B cell (primary cell): ENCODE measurements at regions not wholly inside any gene's neighbourhood (a gene's known extent, or its start where the extent isn't known, plus 50 kb on each side); places are given as distances from the start of the nearest gene placed in this dataset.

ENCODE experiments used
- ATAC-seq: fragments of 200-7000 bp; cut with Tn5 transposase; one replicate; pipeline ENCODE4 v1.10.0; 2021; ENCODE audit warnings: low read depth, mild to moderate bottlenecking, moderate number of reproducible peaks, moderate library complexity
- CTCF ChIA-PET: fragments of 350-600 bp; sonication (Branson Sonifier 250); formaldehyde crosslinking; loops from one replicate; lab custom pipeline; 2021; ENCODE audit warnings: antibody characterized with exemption, inconsistent platforms; lab: Charles Lee
- POLR2A ChIA-PET: fragments of 350-600 bp; sonication (Branson Sonifier 250); formaldehyde crosslinking; loops from one replicate; lab custom pipeline; 2021; ENCODE audit warnings: antibody characterized with exemption; lab: Charles Lee
- DNase-seq: peaks from one replicate; pipeline ENCODE4 v3.0.0; 2013
- H2AFZ ChIP-seq: 2 replicates; pipeline ENCODE4 v1.6.1; 2012; ENCODE audit warnings: mild to moderate bottlenecking, low read depth, low read length; ENCODE audit not compliant: insufficient read depth, poor library complexity, severe bottlenecking
- H3K27ac ChIP-seq, 2 donors: 1 replicate in 1 of 2; 2 replicates in 1 of 2; pipeline ENCODE4 v1.5.1; 2012 to 2013; ENCODE audit warnings: low read length in 2 of 2, mild to moderate bottlenecking in 2 of 2, moderate library complexity in 1 of 2
- H3K27me3 ChIP-seq, 4 experiments: fragments of 200-600 bp in 1 of 4; sonication (generic) in 1 of 4; replicated peaks in 1 of 4; 1 replicate in 2 of 4; 2 replicates in 2 of 4; pipeline versions ENCODE4 v1.6.1 to v1.7.0; 2013 to 2016; ENCODE audit warnings: low read length in 3 of 4, mild to moderate bottlenecking in 2 of 4, mixed read lengths in 1 of 4, moderate library complexity in 1 of 4; ENCODE audit not compliant: insufficient read depth in 4 of 4, control insufficient read depth in 3 of 4; ENCODE audit errors: control extremely low read depth in 1 of 4
- H3K36me3 ChIP-seq, 2 experiments: replicated peaks in 1 of 2; 1 replicate in 1 of 2; 2 replicates in 1 of 2; pipeline versions ENCODE4 v1.6.1 to v1.7.1; 2013; ENCODE audit warnings: low read length in 1 of 2; ENCODE audit not compliant: insufficient read depth in 2 of 2, control insufficient read depth in 1 of 2; ENCODE audit errors: control extremely low read depth in 1 of 2, extremely low read depth in 1 of 2
- H3K4me1 ChIP-seq, 2 donors: fragments of 200-600 bp in 1 of 2; sonication (generic) in 1 of 2; 1 replicate in 1 of 2; 2 replicates in 1 of 2; pipeline versions ENCODE4 v1.5.1 to v1.6.1; 2013 to 2017; ENCODE audit warnings: low read length in 2 of 2; ENCODE audit not compliant: control insufficient read depth in 2 of 2, insufficient read depth in 2 of 2
- H3K4me2 ChIP-seq: replicated peaks from 2 replicates; pipeline ENCODE3; 2012; ENCODE audit warnings: mild to moderate bottlenecking, low read depth, low read length; ENCODE audit not compliant: poor library complexity, severe bottlenecking
- H3K4me3 ChIP-seq, 5 experiments: fragments of 200-600 bp in 1 of 5; sonication (generic) in 1 of 5; 1 replicate in 3 of 5; 2 replicates in 2 of 5; pipeline versions ENCODE4 v1.5.1 to v1.7.0; 2011 to 2016; ENCODE audit warnings: low read length in 4 of 5, mild to moderate bottlenecking in 4 of 5, low read depth in 2 of 5, control low read depth in 1 of 5, moderate library complexity in 1 of 5; ENCODE audit not compliant: insufficient read depth in 1 of 5; ENCODE audit errors: control extremely low read depth in 1 of 5, extremely low read depth in 1 of 5
- H3K79me2 ChIP-seq: fragments of 200-600 bp; sonication (generic); one replicate; pipeline ENCODE4 v1.6.0; 2016; ENCODE audit warnings: low read length; ENCODE audit not compliant: control insufficient read depth, insufficient read depth
- H3K9ac ChIP-seq: fragments of 200-600 bp; sonication (generic); 2 replicates; pipeline ENCODE4 v1.6.1; 2017; ENCODE audit warnings: mild to moderate bottlenecking, low read length, moderate library complexity
- H3K9me3 ChIP-seq, 3 donors: one replicate each; pipeline versions ENCODE4 v1.6.1 to v1.7.1; 2013; ENCODE audit warnings: low read length in 2 of 3; ENCODE audit not compliant: control insufficient read depth in 2 of 3, insufficient read depth in 1 of 3; ENCODE audit errors: control extremely low read depth in 1 of 3
- H4K20me1 ChIP-seq: 2 replicates; pipeline ENCODE4 v1.6.0; 2012; ENCODE audit warnings: mild to moderate bottlenecking, low read length; ENCODE audit not compliant: insufficient read depth, control insufficient read depth, poor library complexity, severe bottlenecking
- H3K27ac Mint-ChIP-seq: one replicate; pipeline ENCODE4 v1.8.0; 2021; ENCODE audit warnings: mixed read lengths
- H3K27me3 Mint-ChIP-seq: one replicate; pipeline ENCODE4 v1.8.0; 2021; ENCODE audit warnings: mixed read lengths
- H3K4me1 Mint-ChIP-seq: one replicate; pipeline ENCODE4 v1.8.0; 2021; ENCODE audit warnings: mixed read lengths
- H3K4me3 Mint-ChIP-seq: one replicate; pipeline ENCODE4 v1.8.0; 2021; ENCODE audit warnings: mixed read lengths
- H3K9me3 Mint-ChIP-seq: one replicate; pipeline ENCODE4 v1.8.0; 2022; ENCODE audit warnings: mixed read lengths; ENCODE audit not compliant: insufficient read depth
- CTCF ChIP-seq: fragments of 200-600 bp; IDR thresholded peaks from one replicate; pipeline ENCODE4 v1.8.0; 2022; ENCODE audit warnings: antibody characterized with exemption, mild to moderate bottlenecking
- EZH2 ChIP-seq: IDR thresholded peaks from 2 replicates; pipeline ENCODE4 v1.6.1; 2012; ENCODE audit warnings: borderline replicate concordance, low read depth, mild to moderate bottlenecking, moderate library complexity, low read length; ENCODE audit not compliant: insufficient read depth, poor library complexity, severe bottlenecking
- whole genome bisulfite sequencing: methylation state at CpG from one replicate; pipeline ENCODE4 v1.1.5; 2013; ENCODE audit warnings: missing lambda C conversion rate; ENCODE audit not compliant: insufficient coverage; 5-methylcytosine and 5-hydroxymethylcytosine counted together
- intact Hi-C: fragments of 100-400 bp; cut with micrococcal nuclease; formaldehyde crosslinking; loops from one replicate; pipeline ENCODE4 v1.10.0; 2022

GRCh38 chr15:96736384-96736783 is 405.9 kb downstream of the NR2F2 start:
- no peaks in the 10 kb centered on the region for H3K9me3 ChIP-seq
- Mint-ChIP-seq H3K27ac (no peak overlapping the region), H3K27me3 (no peaks in the 10 kb centered on the region), H3K4me3 (no peak overlapping the region), H3K9me3 (peaks cover 2% of the 10 kb centered on the region), H3K4me1 (no peaks in the 10 kb centered on the region)
- no peaks in the 10 kb centered on the region for H4K20me1 ChIP-seq
- ChIA-PET POLR2A (no interaction called here), CTCF (no interaction called here)
- TF ChIP-seq CTCF: no peak
- TF ChIP-seq EZH2: no peak
- no peaks in the 10 kb centered on the region for H3K4me1 ChIP-seq
- H3K4me2 ChIP-seq: no peak overlapping the region
- H3K36me3 ChIP-seq: no peaks in the 10 kb centered on the region
- H2AFZ ChIP-seq: no peak overlapping the region
- DNase-seq: no peak
- WGBS: 93% methylated on average over 2 of the region's 2 CpGs
- H3K9ac ChIP-seq: no peak overlapping the region
- intact Hi-C loops: no loop called here
- H3K27ac ChIP-seq: no peak overlapping the region
- no peak for ATAC-seq
- H3K4me3 ChIP-seq: no peak overlapping the region
- no peaks in the 10 kb centered on the region for H3K79me2 ChIP-seq
- no peaks in the 10 kb centered on the region for H3K27me3 ChIP-seq

GRCh38 chr15:96737408-96737807 is 406.9 kb downstream of the NR2F2 start:
- peaks cover 2% of the 10 kb centered on the region for H3K9me3 Mint-ChIP-seq
- H3K27me3 Mint-ChIP-seq: no peaks in the 10 kb centered on the region
- CTCF ChIA-PET: no interaction called here
- Histone ChIP-seq H3K27ac (no peak overlapping the region), H3K4me2 (no peak overlapping the region), H3K79me2 (no peaks in the 10 kb centered on the region), H3K36me3 (no peaks in the 10 kb centered on the region), H3K4me3 (no peak overlapping the region), H3K27me3 (no peaks in the 10 kb centered on the region), H4K20me1 (no peaks in the 10 kb centered on the region), H3K9ac (no peak overlapping the region), H3K4me1 (no peaks in the 10 kb centered on the region), H2AFZ (no peak overlapping the region), H3K9me3 (no peaks in the 10 kb centered on the region)
- intact Hi-C loops: no loop called here
- H3K4me1 Mint-ChIP-seq: no peaks in the 10 kb centered on the region
- H3K27ac Mint-ChIP-seq: no peak overlapping the region
- no peak overlapping the region for H3K4me3 Mint-ChIP-seq
- POLR2A ChIA-PET: no interaction called here
- DNase-seq (no peak), ATAC-seq (no peak)
- TF ChIP-seq EZH2: no peak
- TF ChIP-seq CTCF: no peak
- 84% methylated on average over 3 of the region's 6 CpGs for WGBS
